Frontal cortex (tissue), 3 donors: ENCODE measurements at regions not wholly inside any gene's neighbourhood (a gene's known extent, or its start where the extent isn't known, plus 50 kb on each side); places are given as distances from the start of the nearest gene placed in this dataset.

Experiments used
- DNase-seq, 2 donors: peaks; one replicate each; pipeline ENCODE4 v3.0.0; 2012; ENCODE audit warnings: low spot score in 2 of 2
- FAIRE-seq: peaks from 2 replicates; lab custom pipeline; 2012; peaks lifted over from hg19 to GRCh38; lab: Jason Lieb, UNC
- donor health status: control.
- donor health status: control.
- donor health status: control.

- FAIRE-seq: no peak
- DNase-seq: no peak
Observed at GRCh38 chr7:17472518-17472917, 174.1 kb downstream of the AHR start.

DNA sequence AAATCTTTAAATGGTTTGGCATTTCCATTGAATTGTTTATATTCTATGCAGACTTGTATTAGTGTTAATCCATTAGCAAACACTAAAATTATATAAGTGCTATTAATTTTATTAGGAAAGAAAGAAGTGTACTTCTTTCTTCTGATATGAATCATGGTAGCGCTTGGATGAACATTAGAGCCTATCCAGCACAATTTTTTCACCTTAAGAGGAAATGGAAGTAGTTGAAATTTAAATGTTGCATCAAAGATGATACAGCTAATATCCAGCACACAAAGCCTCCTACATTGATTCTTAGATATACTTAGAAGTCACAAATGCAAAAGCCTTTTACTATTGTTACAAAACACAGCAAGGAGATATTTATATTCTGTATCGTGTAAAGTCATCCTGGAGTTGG, 174.5 kb downstream of the AHR start:
- FAIRE-seq (no peak), DNase-seq (no peak)

DNA sequence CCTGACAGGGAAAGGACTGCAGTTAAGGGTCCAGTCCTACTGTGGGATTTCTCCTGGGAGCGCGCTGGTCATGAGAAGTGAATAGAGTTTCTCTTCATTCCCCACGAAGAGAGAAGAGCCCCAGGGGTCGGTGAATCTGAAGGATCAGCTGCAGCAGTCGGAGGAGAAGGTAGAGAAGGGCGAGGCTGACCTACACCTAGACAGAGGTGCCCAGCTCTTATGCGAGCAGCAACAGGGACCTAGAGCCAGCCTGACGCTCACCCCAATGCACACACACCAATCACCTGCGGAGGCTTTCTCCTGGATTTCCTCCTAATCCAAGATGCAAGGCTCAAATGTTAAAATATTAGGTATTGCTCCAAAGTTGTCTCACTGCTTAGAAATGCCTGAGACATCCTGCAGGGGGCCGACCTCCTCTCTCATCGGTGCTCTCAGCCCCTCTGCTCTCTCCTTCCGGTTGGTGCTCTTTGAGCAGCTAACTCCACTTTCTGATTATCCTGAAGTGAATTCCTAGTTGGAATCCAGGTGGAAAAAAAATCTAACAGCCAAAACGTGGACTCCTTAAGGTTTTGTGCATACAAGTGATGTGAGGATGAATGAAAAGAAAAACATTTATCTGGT, 176.4 kb downstream of the AHR start:
- DNase-seq: no peak
- no peak for FAIRE-seq

DNA sequence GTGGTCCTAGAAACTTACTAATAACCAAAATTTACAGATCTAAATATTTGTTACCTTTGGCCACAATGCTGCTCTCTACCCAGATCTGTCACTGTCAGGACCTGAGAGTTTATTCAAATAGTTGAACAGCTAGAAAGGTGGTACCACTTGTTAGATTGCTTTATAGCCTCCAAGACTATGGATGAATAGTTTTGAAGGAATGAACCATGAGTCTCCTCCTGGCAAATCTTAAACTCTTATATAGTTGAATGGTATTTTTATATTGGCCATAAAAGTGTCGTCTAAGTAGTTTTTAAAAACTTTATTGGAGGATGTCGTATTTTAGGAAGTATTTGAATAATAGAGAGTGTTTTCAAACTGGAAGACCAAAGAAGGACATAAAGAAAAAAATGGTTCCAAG, 178.7 kb downstream of the AHR start:
- FAIRE-seq (no peak), DNase-seq (no peak)

- no peak for FAIRE-seq
- no peak for DNase-seq
Observed at GRCh38 chr7:17481118-17481517, 182.7 kb downstream of the AHR start.

DNA sequence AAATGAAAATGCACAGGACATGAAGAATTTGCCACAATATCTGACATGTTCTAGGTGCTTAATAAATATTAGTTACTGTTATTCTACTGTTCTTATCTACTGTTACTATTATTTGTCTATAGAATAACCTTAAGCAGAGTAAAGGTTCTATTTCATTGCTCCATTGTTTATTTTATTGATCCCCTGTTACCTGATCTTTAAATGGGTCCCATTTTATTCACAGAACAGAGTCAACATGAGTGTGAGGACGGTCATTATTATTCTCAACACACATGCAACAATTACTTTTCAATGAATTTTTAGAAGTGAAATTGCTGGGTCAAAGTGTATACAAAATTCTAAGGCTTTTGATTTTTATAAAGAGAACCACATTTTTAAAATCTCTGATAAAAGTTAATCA, 186.9 kb downstream of the AHR start:
- no peak for FAIRE-seq
- no peak for DNase-seq

DNA sequence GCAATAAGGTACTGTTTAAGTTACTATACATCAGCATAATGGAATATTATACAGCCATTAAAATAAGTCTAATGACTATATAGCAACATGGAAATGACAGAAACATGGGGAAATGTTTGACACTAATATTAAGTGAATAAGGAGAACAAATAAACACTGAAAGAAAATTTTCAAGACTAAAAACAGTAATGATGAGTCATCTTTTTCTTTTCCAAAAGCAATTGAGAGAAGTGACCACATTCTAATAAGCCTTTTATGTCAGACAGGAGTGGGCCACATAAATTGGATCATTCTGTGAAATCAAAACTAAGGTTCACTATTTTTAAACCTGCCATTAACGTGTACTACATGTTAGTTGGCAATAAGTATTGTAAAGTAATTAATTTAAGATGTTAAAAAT, 187.5 kb downstream of the AHR start:
- FAIRE-seq (no peak), DNase-seq (no peak)

DNA sequence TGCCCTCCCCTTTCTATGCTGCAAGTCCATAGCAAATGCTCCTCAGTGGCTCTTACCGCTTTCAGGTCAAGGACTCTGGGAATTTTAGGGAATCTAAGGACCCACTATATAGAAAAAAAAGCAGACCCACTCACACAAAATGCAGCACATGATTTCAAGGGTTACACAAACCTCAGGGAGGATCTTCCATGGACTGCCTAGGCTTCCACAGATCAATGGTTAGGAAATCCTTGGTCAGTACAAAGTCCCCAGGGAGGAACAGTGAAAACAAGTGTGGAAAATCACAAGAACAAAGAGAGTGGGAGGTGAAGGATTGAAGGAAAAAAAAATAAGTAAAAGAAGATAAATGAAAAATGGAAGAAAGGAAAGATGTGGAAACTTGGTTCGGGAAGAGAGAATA, 188.4 kb downstream of the AHR start:
- DNase-seq (no peak), FAIRE-seq (no peak)

GRCh38 chr7:17487343-17487742, 188.9 kb downstream of the AHR start:
- FAIRE-seq (no peak), DNase-seq (no peak)

GRCh38 chr7:17488829-17489228, 190.4 kb downstream of the AHR start:
- FAIRE-seq (no peak), DNase-seq (no peak)

- FAIRE-seq (no peak), DNase-seq (no peak)
Observed at GRCh38 chr7:17489961-17490360, 191.5 kb downstream of the AHR start.

GRCh38 chr7:17490825-17491224, 192.4 kb downstream of the AHR start:
- DNase-seq (no peak), FAIRE-seq (no peak)

DNA sequence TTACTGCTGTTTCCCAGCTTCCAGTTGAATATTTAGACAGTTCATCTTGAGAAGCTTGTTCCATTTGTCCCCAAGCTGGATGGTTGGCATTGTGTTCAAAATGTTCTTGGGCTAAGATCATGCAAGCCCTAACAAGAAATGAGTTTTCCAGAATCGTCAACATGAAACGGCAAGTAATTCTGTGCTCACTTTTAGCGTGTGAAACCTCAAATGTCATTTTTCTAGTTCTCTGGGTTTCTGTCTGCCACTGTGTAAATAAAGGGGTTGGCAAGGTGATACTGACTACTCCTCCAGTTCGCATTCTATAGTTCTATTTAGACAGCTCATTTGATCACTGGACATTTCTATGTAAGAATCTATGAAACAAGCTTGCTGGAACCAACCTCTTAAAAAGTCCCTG, 194.0 kb downstream of the AHR start:
- FAIRE-seq (no peak), DNase-seq (no peak)

DNA sequence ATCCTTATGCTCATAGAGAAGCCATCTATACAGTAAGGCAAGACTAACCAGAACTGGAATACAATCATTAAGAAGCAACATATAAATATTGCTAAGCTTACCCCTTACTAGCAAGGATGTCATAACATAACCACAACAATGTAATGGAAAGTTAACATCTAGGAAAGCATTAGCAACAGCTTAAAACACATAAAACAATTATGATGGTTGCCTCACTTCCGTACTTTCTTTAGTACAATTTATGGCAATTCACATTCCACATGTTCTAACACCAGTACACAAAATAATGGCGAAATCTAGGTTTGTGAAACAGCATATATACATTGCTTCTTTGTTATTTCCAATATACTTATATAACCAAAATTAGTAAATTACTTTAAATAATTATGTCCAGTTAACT, 195.0 kb downstream of the AHR start:
- DNase-seq: no peak
- FAIRE-seq: no peak

- DNase-seq: no peak
Observed at GRCh38 chr7:17495655-17496394, 197.4 kb downstream of the AHR start.

GRCh38 chr7:17497136-17497535, 198.7 kb downstream of the AHR start:
- no peak for FAIRE-seq

More at GRCh38 chr7:17495655-17496394, 197.4 kb downstream of the AHR start:
- FAIRE-seq: no peak

DNA sequence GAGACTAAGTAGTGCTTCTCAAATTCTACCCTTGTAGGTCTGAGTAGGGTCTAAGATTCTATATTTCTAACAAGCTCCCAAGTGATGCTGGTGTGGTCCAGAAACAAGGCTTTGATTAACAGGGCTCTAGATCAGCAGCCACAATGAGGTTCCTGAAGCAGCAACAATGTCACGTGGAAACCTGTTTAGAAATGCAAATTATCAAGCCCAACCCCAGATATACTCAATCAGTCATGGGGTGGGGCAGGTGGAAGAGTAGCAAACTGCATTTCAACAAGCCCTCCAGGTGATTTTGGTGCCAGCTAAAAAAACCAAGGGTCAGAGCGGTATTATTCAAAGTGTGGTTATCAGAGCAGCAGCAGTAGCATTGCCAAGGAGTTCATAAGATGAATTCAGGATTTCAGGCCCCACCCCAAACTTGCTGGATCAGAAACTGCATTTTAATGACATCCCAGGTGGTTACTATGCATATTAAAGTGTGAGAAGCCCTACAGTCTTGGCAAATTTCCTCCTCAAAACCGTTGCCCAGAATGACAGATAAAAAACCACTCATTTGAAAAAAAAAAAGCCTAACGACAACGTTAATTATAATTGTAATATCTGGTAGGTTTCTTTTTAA, 199.2 kb downstream of the AHR start:
- no peak for FAIRE-seq
- no peak for DNase-seq

More at GRCh38 chr7:17497136-17497535, 198.7 kb downstream of the AHR start:
- DNase-seq: no peak

DNA sequence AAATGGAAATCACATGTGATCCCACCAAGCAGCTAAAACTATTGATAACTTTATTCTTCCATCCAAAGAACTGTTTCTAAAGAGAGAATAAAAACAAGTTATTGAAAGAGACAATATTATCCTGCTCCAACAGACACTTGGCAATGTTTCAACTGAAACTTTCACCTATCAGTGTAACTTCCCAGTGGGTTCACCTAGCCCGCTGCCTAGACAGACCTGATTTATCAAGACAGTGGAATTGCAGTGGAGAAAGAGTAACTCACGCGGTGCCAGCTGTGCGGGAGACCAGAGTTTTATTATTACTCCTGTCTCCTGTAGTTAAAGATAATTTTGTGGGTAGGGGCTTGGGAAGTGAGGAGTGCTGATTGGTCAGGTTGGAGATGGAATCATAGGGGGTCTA, 199.8 kb downstream of the AHR start:
- FAIRE-seq (no peak), DNase-seq (no peak)

- no peak for DNase-seq
- no peak for FAIRE-seq
Observed at GRCh38 chr7:17500736-17501135, 202.3 kb downstream of the AHR start.

GRCh38 chr7:17501441-17502212, 203.2 kb downstream of the AHR start:
- no peak for FAIRE-seq

More at GRCh38 chr7:17501441-17502212, 203.2 kb downstream of the AHR start:
- no peak for DNase-seq
